Tibial nerve (tissue), 4 donors: ENCODE measurements at regions not wholly inside any gene's neighbourhood (a gene's known extent, or its start where the extent isn't known, plus 50 kb on each side); places are given as distances from the start of the nearest gene placed in this dataset.

Experiments
- CTCF ChIP-seq, 5 experiments: fragments of 200-600 bp in 3 of 5; fragments of 450-650 bp in 2 of 5; sonication (generic) in 3 of 5; IDR thresholded peaks; one replicate each; pipeline ENCODE4 v1.5.1; 2016 to 2019; ENCODE audit warnings: antibody characterized with exemption in 5 of 5, mild to moderate bottlenecking in 3 of 5, moderate library complexity in 2 of 5
- EP300 ChIP-seq, 2 donors: sonication (generic); formaldehyde crosslinking; IDR thresholded peaks; one replicate each; pipeline ENCODE4 v1.6.1; 2017; ENCODE audit warnings: antibody characterized with exemption in 2 of 2, mild to moderate bottlenecking in 1 of 2
- POLR2A ChIP-seq, 2 donors: fragments of 450-650 bp; IDR thresholded peaks; one replicate each; pipeline ENCODE4 v1.6.1; 2017; ENCODE audit warnings: antibody characterized with exemption in 2 of 2, mild to moderate bottlenecking in 2 of 2, moderate library complexity in 2 of 2

DNA sequence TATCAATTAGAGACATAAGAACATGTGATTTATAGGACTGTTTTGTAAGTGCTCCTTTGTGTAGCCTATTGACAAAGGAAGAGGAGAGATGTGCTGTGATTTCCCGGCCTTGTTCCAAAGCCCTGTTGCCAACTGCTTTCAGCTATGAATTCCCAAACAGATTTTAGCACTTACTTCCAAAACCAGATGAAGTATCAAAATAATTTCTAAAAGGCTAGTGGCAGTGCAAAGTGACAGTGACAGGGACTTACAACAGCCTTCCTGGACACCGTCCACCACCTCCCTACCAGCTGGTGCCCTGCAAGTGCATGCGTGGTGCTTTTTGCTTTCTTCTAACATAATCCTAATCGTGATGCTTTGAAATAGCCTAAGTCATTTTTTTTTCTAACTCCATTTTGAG is 254.1 kb upstream of the ACTBL2 start:
- no peak for TF ChIP-seq CTCF (IDR thresholded peaks at IDR 0.05)
- TF ChIP-seq EP300 (IDR thresholded peaks at IDR 0.05), result no peak
- no peak for TF ChIP-seq POLR2A (IDR thresholded peaks at IDR 0.05)
